Putamen (tissue), 1 donor: ENCODE measurements at regions not wholly inside any gene's neighbourhood (a gene's known extent, or its start where the extent isn't known, plus 50 kb on each side); places are given as distances from the start of the nearest gene placed in this dataset.
"Not testable (repeated sequence)": the region's sequence is repeated elsewhere in the genome, so short reads cannot be mapped to it uniquely, and the experiment has no call there.

Experiments used
- DNase-seq: peaks from one replicate; pipeline ENCODE4 v3.0.0-alpha.2; 2016; ENCODE audit warnings: low spot score

DNA sequence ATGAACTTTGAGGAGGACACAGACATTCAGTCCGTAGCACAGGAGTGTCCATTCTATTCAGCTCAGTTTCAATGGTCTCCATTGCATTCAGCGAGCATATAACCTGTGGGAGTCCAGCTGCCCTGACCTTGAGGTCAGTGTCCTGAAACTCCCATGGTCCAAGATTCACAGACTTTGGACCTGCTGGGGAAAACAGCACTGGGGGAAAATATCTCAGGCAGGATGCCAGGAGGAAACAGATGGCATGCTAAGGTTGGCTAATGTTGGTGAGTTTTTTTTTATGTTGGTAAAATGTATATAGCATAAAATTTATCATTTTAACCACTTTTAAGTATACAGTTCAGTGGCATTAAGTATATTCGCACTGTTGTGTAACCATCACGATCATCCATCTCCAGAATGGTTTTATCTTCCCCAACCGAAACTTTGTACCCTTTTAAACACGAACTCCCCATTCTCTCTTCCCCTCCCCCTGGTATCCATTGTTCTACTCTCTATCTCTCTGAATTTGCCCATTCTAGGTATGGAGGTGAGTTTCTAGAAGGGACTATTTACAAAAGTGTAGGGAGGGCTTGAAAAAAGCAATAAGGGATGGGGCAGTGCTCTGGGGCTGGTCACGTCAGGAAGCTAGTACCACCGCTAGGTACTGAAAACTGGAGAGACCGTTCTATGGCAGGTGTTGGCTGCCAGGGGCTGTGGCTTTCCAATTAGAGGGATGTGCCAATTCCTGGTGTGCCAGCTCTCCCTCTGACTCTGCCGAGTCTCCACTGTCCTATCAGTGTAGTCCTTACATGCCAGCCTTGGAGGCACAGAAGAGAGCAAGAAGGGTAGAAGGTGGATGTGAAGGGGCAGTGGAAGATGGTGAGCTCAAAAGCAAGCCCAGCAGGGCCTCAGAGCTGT lies 85.3 kb downstream of the FOXD2 start:
- no peak for DNase-seq

DNA sequence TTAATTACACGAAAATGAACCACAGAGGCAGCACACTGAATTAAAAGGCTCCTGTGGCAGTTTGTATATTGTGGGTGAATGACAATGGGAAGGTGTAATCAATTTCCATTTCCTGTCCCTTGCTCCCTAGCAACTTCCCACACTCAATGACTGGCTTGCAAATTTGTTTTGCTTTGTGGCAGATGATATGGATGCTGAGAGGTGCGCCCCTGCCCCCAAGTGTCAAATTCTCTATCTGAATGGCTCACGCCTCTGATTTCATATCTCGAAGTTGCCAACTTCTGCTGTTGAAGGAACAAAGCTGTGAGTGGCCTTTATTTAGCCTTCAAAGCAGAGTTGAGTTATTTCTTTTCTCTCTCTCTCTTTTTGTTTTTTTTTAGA lies 86.0 kb downstream of the FOXD2 start:
- no peak for DNase-seq

DNA sequence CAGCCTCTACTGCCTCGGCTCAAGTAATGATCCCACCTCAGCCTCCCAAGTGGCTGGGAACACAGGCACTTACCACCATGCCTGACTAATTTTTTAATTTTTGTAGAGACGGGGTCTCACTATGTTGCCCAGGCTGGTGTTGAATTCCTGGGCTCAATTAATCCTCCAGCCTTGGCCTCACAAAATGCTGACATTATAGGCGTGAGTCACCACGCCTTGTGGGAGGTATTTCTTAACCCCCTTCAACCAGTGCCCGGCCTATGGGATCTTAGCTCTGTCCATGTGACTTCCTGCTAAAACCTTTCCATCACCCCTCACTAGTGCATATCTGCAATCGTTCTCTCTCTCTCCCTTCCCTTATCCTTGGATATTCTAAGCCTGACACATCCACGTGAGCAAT lies 86.4 kb downstream of the FOXD2 start:
- DNase-seq: no peak

DNA sequence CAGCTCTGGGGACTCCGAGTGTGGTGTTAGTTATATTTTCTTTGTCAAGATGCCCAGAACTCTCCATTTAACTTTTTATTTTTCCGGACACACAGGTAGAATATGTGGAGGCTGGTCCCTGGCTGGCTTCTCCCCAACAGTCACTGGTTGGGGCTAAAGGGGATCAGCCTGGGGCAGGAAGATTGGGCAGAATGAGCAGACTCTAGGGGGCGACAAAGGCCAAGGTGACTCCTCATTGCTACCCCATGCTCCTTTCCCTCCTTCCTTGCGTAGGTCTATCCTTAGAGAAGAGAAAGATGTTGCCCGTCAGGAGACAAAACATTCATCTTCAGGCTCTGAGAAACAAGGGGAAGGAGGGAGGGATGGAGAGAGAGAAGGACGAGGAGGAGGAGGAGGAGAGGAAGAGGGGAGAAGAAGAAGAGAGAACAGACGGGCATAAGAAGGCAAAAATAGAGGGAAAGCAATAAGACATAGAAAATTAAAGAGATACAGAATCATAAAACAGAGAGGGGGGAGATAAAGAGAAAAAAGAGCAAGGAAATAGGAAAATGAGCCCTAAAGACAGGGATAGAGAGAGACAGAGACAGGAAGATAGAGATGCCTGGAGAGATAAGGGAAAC lies 89.9 kb downstream of the FOXD2 start:
- DNase-seq: no peak

DNA sequence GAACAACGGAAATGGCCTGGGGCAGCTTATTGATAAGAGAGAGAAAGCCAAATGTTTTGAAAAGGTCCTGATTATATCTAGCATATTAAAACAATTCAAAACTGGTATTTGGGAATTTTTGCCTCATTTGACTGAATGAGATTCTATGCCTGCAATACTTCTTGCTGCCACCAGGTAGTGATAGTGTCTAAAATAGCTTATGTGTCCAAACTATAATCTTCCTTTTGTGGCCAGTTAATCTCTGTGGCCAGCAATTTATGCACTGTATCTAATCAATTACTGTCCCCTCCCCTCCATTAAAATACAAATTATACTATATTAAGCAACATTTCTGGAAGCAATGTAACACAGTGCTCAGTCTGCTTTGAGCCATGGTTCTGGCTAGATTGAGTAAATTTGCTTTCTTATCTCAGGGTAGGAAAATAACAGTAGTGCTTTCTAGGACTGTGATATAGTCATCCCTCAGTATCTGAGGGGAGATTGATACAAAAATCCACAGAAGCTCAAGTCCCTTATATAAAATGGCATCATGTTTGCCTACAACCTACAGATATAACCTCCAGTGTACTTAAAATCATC lies 91.8 kb downstream of the FOXD2 start:
- no peak for DNase-seq

DNA sequence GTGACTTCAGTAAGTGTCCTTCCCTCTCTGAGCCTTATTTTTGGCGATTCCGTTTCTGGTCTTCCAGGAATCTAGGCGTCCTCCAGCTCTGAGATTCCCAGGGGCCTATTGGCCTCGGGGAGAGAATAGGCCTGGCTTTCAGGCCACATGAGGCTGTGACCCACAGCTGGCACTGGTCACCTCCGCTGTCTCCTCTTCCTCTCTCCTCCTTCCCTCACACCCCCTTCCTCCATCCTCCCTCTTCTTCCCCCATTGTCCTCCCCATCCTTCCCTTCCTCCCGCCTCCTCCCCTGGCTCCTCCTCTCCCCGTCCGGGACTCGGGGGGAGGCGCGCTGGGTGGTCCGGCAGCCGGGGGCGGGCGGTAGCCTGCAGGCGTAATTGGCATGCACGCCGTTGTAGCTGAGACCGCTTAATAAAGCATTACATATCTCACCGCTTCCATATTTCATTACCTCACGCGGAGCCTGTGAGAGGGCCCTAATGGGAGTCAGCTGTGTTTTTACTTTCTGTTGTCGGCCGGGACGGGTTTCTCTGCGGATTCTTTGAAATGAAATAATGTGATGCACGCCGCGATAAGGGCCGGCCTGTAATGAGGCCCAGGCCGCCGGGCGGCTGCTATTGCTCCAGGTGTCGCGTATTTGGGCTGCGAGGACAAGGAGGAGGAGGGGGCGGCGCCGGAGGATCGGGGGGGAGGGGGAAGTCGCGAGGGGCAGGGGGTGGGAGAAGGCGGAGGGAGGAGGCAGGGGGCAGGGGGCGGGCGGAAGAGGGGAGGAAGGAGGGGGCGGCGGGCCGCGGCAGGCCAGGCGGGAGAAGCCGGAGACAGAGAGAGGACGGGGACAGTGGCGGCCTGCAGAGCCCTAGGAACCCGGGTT lies 95.3 kb downstream of the FOXD2 start:
- no peak for DNase-seq

DNA sequence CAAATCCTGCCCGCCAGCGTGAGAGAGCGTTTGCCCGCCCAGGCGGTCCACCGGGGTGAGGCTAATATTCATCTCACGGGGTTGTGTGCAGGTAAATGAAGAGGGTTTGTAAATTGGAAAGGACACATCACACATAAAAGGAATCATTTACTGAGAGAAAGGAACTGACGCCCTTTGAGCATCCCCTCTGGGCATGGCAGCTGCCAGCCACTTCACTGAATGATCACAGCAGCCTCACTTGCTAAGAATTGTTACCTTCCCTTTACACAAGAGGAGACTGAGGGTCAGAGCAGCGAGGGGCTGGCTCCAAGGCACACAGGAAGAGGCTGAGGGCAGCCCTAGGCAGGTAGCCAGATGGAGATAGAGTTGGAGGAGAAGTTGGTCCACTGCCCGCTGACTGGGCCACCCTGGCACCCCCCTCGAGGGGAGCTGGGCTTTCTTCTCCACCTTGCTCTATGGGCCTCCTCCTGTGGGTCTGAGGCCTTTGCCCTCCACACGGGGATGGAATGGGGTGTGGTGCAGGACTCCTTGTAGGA lies 96.0 kb downstream of the FOXD2 start:
- no peak for DNase-seq

DNA sequence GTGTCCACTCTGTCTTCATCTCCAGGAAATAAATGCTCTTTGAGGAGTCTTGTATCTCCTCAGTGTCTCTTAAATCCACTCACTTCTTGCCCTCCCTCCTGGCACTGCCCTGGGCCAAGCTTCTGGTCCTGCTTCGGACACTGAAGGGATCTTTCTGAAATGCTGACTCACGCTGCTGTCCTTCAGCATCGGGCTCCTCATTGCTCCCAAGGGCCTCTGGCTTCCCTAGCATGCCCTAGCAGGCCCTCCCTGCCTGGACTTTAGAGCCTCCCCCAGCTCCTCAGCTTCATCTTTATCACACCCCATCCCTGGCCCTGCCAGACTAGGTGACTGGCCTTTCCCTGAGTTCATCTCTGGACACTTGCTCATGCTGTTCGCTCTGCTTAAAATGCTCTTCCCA lies 96.6 kb downstream of the FOXD2 start:
- no peak for DNase-seq

DNA sequence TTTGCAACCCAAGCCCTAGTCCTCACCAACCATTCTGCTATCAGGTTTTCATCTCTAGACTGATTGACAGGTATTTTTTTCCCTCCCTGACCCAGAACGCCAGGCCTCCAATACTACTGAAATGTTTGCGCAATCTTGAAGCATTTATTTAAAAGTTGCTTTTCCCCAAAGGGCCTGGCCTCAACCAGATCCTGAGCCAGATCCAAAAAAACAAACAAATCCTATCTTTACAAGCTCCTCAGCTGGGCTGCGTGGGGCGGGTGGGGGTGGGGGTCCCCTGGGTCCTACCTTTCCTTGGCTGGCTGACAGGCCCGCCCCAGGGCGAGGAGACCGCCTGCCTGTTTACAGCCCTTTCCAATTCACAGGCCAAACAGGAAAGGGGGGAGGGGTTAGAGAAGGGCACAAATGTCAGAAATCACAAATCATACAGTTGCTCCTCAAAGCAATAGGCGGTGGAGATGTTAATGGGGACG lies 98.8 kb downstream of the FOXD2 start:
- no peak for DNase-seq

DNA sequence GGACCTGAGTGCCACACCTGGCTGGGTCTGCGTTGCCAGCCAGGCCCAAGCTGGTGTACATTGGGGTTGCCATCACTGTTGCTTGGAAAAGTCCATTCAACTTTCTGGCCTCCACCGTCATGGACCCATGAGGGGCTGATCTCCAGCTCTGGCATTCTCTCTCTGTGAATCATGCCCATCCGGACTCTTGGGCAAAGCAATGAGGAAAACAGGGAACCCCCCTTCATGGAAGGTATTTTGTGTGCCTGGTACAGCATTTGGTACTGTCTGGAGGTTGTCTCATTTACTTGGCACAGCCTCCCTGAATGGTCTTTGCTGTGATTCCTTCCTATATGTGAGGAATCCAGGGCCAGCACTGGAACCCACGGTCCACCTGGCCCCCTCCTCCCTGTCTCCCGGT lies 99.4 kb downstream of the FOXD2 start:
- DNase-seq: no peak

DNA sequence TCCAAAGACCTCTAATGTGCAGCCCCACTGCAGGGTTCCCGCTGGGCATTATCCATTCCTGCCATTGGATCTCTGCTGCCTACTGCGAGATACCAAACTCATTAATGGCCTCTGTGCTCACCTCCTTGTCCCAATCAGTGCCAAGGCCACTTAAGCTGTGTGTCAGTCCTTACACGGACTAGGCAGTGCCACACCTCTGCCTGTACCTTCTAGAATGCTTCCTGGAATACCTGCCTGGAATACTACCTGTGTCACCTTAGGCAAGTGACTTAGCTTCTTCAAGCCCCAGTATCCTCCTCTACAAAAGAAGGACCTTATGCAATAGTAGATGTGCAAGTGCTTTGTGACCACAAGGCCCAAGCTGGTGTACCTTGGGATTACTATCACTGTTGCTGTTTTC lies 100.1 kb downstream of the FOXD2 start:
- DNase-seq: no peak

DNA sequence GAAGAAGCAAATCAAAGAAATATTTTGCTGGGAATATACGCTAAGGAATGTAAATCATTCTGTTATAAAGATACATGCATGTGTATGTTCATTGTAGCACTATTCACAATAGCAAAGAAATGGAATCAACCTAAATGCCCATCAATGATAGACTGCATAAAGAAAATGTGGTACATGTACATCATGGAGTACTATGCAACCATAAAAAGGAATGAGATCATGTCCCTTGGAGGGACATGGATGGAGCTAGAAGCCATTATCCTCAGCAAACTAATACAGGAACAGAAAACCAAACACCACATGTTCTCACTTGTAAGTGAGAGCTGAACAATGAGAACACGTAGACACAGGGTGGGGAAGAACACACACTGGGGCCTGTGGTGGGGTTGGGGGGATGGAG lies 100.7 kb downstream of the FOXD2 start:
- not testable (repeated sequence) for DNase-seq

DNA sequence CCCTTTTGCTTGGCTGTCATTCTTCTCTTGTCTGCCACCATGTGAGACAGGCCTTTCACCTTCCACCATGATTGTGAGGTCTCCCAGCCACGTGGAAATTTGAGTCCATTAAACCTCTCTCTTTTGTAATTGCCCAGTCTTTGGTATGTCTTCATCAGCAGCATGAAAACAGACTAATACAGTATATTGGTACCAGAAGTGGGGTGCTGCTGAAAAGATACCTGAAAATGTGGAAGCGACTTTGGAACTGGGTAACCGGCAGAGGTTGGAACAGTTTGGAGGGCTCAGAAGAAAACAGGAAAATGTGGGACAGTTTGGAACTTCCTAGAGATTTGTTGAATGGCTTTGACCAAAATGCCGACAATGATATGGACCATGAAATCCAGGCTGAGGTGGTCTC lies 103.9 kb downstream of the FOXD2 start:
- DNase-seq: not testable (repeated sequence)

DNA sequence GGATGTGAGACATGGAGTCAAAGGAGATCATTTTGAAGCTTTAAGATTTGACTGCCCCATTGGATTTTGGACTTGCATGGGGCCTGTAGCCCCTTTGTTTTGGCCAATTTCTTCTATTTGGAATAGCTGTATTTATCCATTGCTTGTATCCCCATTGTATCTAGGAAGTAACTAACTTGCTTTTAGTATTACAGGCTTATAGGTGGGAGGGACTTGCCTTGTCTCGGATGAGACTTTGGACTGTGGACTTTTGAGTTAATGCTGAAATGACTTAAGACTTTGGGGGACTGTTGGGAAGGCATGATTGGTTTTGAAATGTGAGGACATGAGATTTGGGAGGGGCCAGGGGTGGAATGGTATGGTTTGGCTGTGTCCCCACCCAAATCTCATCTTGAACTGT lies 105.2 kb downstream of the FOXD2 start:
- DNase-seq: not testable (repeated sequence)

DNA sequence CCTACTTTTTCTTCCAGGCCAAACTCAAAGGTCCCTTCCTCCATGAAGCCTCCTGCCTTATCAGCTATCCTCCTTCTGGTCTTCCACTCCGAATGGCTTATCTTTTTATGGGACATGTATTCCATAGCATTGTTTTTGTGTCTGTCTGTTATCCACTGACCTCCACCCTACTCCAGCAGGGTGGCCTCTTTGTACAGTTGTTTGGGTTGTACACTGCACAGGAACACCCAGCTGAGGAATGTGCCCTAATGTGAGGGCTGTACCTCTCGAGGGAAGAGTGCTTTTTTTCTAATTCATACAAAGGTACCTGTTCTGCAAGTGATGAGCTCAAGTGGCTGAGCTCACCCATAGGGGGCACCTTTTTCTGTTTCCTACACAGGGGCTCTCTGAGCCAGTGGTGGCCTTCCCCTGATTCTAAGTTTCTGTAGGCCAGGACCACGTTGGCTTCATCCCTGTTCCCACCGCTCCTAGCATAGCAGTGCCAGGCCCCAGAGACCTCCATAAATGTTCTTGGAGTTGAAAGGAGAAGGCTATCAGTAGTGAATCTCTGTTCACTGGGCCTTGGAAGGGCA lies 108.2 kb downstream of the FOXD2 start:
- no peak for DNase-seq

DNA sequence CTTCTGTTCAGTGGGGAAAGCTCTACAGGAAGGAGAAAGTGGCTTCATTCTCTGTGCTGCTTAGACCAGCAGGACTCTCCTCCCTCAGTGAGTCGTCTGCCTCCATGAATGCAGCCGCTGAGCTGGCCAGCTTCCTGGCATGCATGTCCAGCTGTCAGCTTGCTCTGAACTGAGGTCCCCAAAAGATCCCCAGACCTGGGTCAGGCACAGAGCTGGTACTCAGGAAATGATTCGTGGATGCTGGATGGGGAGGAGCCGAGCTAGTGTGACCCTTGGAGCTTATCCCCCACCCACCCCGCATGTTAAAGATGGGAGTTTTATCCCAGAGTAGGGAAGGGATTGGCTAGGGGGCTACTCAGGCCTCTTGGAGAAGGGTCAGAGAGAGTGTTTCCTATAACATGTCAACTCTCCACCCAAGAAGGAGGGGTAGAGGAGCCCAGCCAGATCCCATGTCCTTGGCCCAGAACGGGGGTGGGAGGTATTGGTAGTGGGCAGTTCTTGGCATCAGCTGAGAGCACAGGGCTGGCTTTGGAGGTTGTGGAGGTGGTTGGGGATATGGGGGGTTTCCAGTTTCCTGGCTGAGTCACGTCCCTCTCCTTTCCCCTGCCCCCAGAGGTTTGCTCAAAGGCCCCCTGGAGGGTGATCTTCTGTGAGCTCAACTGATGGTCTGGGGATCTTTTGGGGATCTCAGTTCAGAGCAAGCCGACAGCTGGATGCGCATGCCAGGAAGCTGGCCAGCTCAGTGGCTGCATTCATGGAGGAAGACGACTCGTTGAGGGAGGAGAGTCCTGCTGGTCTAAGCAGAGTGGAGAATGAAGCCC lies 110.1 kb downstream of the FOXD2 start:
- DNase-seq: no peak

DNA sequence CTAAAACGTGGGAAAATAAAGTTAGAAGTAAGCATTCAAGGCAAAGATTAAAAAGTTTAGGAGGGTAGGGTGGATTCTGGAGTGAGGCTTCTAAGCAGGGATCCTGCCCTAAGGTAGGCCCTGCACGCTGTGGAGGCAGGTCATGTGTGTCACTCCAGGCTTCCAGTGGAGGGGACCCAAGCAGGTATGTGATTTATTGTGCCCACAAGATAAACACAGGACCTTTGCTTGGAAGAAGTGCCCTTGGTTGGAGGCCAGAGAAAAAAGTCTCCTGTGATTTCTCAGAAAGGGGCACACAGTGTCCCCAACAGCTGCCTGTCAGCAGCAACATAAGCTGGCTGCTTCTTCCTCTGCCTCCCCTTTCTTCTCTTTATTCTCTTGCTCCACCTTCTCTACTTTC lies 110.8 kb downstream of the FOXD2 start:
- DNase-seq: no peak

DNA sequence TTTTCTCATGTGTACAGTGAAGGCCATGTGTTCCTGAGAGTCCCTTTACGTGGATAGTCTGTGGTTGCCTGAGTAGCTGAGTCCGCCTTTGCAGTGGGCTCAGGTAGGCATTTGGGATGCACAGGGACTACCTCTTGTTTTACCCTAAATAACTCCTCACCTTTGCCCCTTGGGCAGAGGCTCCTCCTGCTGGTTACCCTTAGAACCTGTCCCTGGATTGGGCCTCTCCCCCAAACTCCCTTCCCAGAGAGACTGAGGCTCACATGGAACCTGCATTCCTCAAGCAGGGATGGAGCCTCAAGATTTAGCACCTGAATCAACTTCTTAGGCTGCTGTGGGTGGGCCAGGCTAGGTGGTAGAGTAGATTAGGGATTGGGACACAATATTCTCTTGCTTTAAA lies 111.7 kb downstream of the FOXD2 start:
- no peak for DNase-seq

DNA sequence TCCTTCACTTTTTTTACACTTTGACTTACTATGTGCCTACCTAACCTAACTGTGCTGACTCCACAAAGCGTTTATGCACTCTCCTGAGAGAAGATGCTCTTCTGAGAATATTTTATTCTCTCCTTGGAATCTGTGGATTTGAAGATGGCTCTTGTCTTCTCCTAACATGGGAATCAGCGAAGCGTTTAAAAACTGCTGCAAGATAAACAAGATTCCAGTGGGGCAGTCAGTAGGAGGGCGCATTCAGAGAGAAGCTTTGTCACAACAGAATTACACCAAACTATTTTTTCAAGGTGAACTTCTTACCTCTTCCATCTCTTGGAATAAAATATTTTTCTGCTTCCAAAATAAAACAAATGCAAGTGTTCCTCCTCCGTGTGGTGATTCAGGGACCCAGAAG lies 113.1 kb downstream of the FOXD2 start:
- no peak for DNase-seq

DNA sequence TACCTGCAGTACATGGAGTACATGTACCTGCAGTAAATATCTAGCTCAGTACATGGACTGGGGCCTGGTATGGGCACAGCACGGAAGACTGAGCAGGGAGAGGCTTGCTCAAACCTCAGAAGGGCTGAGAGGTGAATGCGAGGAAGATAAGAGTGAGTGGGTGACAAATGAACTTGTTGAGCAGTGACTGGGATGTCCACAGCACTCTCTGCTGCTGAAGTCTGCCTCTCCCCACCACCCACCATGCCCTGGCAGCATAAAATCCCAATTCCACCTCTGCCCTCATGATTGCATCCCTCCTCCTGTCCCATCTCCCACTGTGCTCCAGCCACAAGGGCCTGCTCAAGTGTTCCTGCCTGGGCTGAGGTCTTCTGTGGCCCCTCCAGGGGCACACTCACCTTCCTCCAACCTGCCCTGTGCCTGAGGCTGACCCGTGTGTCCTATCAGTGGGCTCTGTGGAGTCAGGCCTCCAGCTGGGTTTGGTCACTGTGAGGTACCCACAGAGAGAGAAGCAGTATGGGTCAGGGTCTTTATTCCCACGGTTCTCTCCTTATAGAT lies 114.2 kb downstream of the FOXD2 start:
- DNase-seq: no peak
